ENCODE measurements at regions not wholly inside any gene's neighbourhood (a gene's known extent, or its start where the extent isn't known, plus 50 kb on each side); places are given as distances from the start of the nearest gene placed in this dataset.

DNA sequence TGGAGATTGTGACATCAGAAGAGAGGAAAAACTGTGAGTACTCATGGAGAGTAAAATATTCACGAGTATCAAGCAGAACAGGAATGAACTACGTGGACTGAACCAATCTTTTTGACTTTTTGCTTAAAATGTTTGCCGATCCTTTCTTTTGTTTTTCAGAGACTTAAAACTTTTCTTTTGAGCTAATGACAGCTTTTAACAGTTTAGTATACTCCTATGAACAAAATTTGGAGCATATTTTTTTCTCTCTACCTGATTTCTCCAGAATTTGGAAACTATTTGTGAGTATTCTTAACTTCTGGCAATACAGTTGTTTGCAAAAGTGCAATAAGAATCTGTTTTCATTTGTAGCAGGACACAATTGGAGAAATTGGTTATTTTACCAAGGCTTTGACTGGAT, 786.3 kb downstream of the SORCS1 start:
- TF ChIP-seq, protein P1, sequence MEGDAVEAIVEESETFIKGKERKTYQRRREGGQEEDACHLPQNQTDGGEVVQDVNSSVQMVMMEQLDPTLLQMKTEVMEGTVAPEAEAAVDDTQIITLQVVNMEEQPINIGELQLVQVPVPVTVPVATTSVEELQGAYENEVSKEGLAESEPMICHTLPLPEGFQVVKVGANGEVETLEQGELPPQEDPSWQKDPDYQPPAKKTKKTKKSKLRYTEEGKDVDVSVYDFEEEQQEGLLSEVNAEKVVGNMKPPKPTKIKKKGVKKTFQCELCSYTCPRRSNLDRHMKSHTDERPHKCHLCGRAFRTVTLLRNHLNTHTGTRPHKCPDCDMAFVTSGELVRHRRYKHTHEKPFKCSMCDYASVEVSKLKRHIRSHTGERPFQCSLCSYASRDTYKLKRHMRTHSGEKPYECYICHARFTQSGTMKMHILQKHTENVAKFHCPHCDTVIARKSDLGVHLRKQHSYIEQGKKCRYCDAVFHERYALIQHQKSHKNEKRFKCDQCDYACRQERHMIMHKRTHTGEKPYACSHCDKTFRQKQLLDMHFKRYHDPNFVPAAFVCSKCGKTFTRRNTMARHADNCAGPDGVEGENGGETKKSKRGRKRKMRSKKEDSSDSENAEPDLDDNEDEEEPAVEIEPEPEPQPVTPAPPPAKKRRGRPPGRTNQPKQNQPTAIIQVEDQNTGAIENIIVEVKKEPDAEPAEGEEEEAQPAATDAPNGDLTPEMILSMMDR (IDR thresholded peaks at IDR 0.05), result no peak
- TF ChIP-seq POLR2A (IDR thresholded peaks at IDR 0.05), result no peak

Measured in lower leg skin (tissue), 3 donors.